ENCODE measurements at regions not wholly inside any gene's neighbourhood (a gene's known extent, or its start where the extent isn't known, plus 50 kb on each side); places are given as distances from the start of the nearest gene placed in this dataset.

- H3K4me3 ChIP-seq (replicated peaks; ENCODE audit: insufficient read depth, low read length) = no peak overlapping the region
- no peak overlapping the region for H3K27ac ChIP-seq (replicated peaks)
- no peak for DNase-seq (ENCODE audit: low read depth in 1 of 2, low spot score in 1 of 2)
- H3K27me3 ChIP-seq (ENCODE audit: insufficient read depth, poor library complexity, severe bottlenecking) = peaks cover 2% of the 10 kb centered on the region
- TF ChIP-seq SPI1 (IDR thresholded peaks at IDR 0.05; ENCODE audit: borderline replicate concordance, low read depth) = no peak
- TF ChIP-seq GABPA (IDR thresholded peaks at IDR 0.05; ENCODE audit: low read depth) = no peak
- TF ChIP-seq, protein P1, sequence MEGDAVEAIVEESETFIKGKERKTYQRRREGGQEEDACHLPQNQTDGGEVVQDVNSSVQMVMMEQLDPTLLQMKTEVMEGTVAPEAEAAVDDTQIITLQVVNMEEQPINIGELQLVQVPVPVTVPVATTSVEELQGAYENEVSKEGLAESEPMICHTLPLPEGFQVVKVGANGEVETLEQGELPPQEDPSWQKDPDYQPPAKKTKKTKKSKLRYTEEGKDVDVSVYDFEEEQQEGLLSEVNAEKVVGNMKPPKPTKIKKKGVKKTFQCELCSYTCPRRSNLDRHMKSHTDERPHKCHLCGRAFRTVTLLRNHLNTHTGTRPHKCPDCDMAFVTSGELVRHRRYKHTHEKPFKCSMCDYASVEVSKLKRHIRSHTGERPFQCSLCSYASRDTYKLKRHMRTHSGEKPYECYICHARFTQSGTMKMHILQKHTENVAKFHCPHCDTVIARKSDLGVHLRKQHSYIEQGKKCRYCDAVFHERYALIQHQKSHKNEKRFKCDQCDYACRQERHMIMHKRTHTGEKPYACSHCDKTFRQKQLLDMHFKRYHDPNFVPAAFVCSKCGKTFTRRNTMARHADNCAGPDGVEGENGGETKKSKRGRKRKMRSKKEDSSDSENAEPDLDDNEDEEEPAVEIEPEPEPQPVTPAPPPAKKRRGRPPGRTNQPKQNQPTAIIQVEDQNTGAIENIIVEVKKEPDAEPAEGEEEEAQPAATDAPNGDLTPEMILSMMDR (IDR thresholded peaks at IDR 0.05; ENCODE audit: insufficient read depth, low read length) = no peak
- TF ChIP-seq, protein P2, sequence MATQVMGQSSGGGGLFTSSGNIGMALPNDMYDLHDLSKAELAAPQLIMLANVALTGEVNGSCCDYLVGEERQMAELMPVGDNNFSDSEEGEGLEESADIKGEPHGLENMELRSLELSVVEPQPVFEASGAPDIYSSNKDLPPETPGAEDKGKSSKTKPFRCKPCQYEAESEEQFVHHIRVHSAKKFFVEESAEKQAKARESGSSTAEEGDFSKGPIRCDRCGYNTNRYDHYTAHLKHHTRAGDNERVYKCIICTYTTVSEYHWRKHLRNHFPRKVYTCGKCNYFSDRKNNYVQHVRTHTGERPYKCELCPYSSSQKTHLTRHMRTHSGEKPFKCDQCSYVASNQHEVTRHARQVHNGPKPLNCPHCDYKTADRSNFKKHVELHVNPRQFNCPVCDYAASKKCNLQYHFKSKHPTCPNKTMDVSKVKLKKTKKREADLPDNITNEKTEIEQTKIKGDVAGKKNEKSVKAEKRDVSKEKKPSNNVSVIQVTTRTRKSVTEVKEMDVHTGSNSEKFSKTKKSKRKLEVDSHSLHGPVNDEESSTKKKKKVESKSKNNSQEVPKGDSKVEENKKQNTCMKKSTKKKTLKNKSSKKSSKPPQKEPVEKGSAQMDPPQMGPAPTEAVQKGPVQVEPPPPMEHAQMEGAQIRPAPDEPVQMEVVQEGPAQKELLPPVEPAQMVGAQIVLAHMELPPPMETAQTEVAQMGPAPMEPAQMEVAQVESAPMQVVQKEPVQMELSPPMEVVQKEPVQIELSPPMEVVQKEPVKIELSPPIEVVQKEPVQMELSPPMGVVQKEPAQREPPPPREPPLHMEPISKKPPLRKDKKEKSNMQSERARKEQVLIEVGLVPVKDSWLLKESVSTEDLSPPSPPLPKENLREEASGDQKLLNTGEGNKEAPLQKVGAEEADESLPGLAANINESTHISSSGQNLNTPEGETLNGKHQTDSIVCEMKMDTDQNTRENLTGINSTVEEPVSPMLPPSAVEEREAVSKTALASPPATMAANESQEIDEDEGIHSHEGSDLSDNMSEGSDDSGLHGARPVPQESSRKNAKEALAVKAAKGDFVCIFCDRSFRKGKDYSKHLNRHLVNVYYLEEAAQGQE (IDR thresholded peaks at IDR 0.05; ENCODE audit: insufficient replicate concordance, low read depth) = no peak
- no peak for TF ChIP-seq POLR2AphosphoS5 (IDR thresholded peaks at IDR 0.05; ENCODE audit: low read depth)
These were observed 76.6 kb upstream of the TP53I11 start for GRCh38 chr11:45027312-45027711.

GRCh38 chr11:45028911-45029682, 78.4 kb upstream of the TP53I11 start:
- DNase-seq (ENCODE audit: low read depth in 1 of 2, low spot score in 1 of 2) = no peak
- Histone ChIP-seq H3K27me3 (ENCODE audit: insufficient read depth, poor library complexity, severe bottlenecking) (peaks cover 2% of the 10 kb centered on the region), H3K4me3 (replicated peaks; ENCODE audit: insufficient read depth, low read length) (no peak overlapping the region), H3K27ac (replicated peaks) (no peak overlapping the region)
- TF ChIP-seq, protein P2 (IDR thresholded peaks at IDR 0.05; ENCODE audit: insufficient replicate concordance, low read depth) = no peak
- TF ChIP-seq SPI1 (IDR thresholded peaks at IDR 0.05; ENCODE audit: borderline replicate concordance, low read depth) = no peak
- TF ChIP-seq, protein P1 (IDR thresholded peaks at IDR 0.05; ENCODE audit: insufficient read depth, low read length) = no peak
- no peak for TF ChIP-seq POLR2AphosphoS5 (IDR thresholded peaks at IDR 0.05; ENCODE audit: low read depth)
- TF ChIP-seq GABPA (IDR thresholded peaks at IDR 0.05; ENCODE audit: low read depth) = no peak

GRCh38 chr11:45030778-45031177, 80.1 kb upstream of the TP53I11 start:
- Histone ChIP-seq H3K27me3 (ENCODE audit: insufficient read depth, poor library complexity, severe bottlenecking) (no peaks in the 10 kb centered on the region), H3K4me3 (replicated peaks; ENCODE audit: insufficient read depth, low read length) (no peak overlapping the region), H3K27ac (replicated peaks) (no peak overlapping the region)
- no peak for TF ChIP-seq POLR2AphosphoS5 (IDR thresholded peaks at IDR 0.05; ENCODE audit: low read depth)
- no peak for TF ChIP-seq GABPA (IDR thresholded peaks at IDR 0.05; ENCODE audit: low read depth)
- TF ChIP-seq, protein P2 (IDR thresholded peaks at IDR 0.05; ENCODE audit: insufficient replicate concordance, low read depth) = no peak
- TF ChIP-seq, protein P1 (IDR thresholded peaks at IDR 0.05; ENCODE audit: insufficient read depth, low read length) = no peak
- TF ChIP-seq SPI1 (IDR thresholded peaks at IDR 0.05; ENCODE audit: borderline replicate concordance, low read depth) = no peak
- no peak for DNase-seq (ENCODE audit: low read depth in 1 of 2, low spot score in 1 of 2)

Data from HL-60 (cell line).